MM.1S (cell line): ENCODE measurements at regions not wholly inside any gene's neighbourhood (a gene's known extent, or its start where the extent isn't known, plus 50 kb on each side); places are given as distances from the start of the nearest gene placed in this dataset.

Experiments
- DNase-seq: peaks from one replicate; pipeline ENCODE4 v3.0.0-alpha.2; 2015
- H2AFZ ChIP-seq: fragments of 300-600 bp; sonication (generic); 2 replicates; pipeline ENCODE4 v1.6.0; 2016; ENCODE audit warnings: antibody characterized with exemption, low read length
- H3F3A ChIP-seq: fragments of 300-600 bp; sonication (generic); 2 replicates; pipeline ENCODE4 v1.6.1; 2016; ENCODE audit warnings: mild to moderate bottlenecking, antibody characterized with exemption, low read length, moderate library complexity, mixed read lengths; ENCODE audit not compliant: insufficient read depth
- H3K27ac ChIP-seq: fragments of 300-600 bp; sonication (generic); 2 replicates; pipeline ENCODE4 v1.5.1; 2016; ENCODE audit warnings: mild to moderate bottlenecking, low read length
- H3K27me3 ChIP-seq: fragments of 300-600 bp; sonication (generic); replicated peaks from 2 replicates; pipeline ENCODE4 v1.6.0; 2016; ENCODE audit warnings: low read length; ENCODE audit not compliant: insufficient read depth
- H3K36me3 ChIP-seq: fragments of 300-600 bp; sonication (generic); replicated peaks from 2 replicates; pipeline ENCODE4 v1.6.1; 2016; ENCODE audit warnings: mild to moderate bottlenecking, low read length, mixed read lengths; ENCODE audit not compliant: insufficient read depth
- H3K4me1 ChIP-seq: fragments of 300-600 bp; sonication (generic); 2 replicates; pipeline ENCODE4 v1.6.1; 2016; ENCODE audit warnings: low read length, mixed read lengths
- H3K4me2 ChIP-seq: fragments of 300-600 bp; sonication (generic); 2 replicates; pipeline ENCODE4 v1.6.0; 2016; ENCODE audit warnings: low read depth, low read length
- H3K4me3 ChIP-seq: fragments of 300-600 bp; sonication (generic); 2 replicates; pipeline ENCODE4 v1.5.1; 2016; ENCODE audit warnings: low read length, mixed read lengths
- H3K79me2 ChIP-seq: fragments of 300-600 bp; sonication (generic); 2 replicates; pipeline ENCODE4 v1.6.1; 2016; ENCODE audit warnings: mixed run types, low read length, mixed read lengths
- H3K9ac ChIP-seq: fragments of 300-600 bp; sonication (generic); 2 replicates; pipeline ENCODE4 v1.6.1; 2016; ENCODE audit warnings: low read length, mixed read lengths
- H3K9me2 ChIP-seq: fragments of 300-600 bp; sonication (generic); replicated peaks from 2 replicates; pipeline ENCODE4 v1.6.1; 2016; ENCODE audit warnings: mild to moderate bottlenecking, low read length, mixed read lengths; ENCODE audit not compliant: insufficient read depth
- H3K9me3 ChIP-seq: fragments of 300-600 bp; sonication (generic); replicated peaks from 2 replicates; pipeline ENCODE4 v1.6.1; 2016; ENCODE audit warnings: mild to moderate bottlenecking, low read length, mixed read lengths; ENCODE audit not compliant: insufficient read depth
- H4K20me1 ChIP-seq: fragments of 300-600 bp; sonication (generic); 2 replicates; pipeline ENCODE4 v1.6.1; 2016; ENCODE audit warnings: mild to moderate bottlenecking, low read length, moderate library complexity, mixed read lengths; ENCODE audit not compliant: insufficient read depth
- EZH2 ChIP-seq: fragments of 300-600 bp; sonication (generic); optimal IDR thresholded peaks from 2 replicates; pipeline ENCODE3; 2017; ENCODE audit warnings: low read depth, mild to moderate bottlenecking, antibody characterized with exemption, low read length, mixed read lengths
- EZH2phosphoT487 ChIP-seq: fragments of 300-600 bp; sonication (generic); IDR thresholded peaks from 2 replicates; pipeline ENCODE4 v1.6.1; 2018; ENCODE audit warnings: antibody characterized with exemption, low read length
- TF ChIP-seq, protein P1 (sequence below): fragments of 300-600 bp; sonication (generic); IDR thresholded peaks from 2 replicates; pipeline ENCODE4 v1.5.1; 2016; ENCODE audit warnings: antibody characterized with exemption, low read length, mixed read lengths

DNA sequence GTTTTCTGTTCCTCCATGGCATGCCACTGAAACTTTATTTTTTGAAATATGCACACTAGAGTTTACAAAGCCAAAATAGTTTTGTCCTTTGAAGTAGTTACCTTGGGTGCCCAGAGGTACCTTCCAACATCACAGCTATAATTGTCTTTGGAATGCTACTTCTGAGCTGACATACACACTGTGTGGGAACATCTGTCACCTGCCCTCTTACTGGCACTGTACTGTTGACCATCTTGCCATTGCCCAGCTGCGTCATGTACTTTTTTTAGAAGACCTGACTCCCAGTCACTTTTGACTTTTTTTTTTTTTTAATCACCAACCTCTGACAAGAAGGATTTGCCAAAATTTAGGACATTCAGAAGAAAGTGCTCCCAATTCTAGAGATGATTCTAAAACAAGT lies 200.5 kb upstream of the CXorf66 start:
- no peak overlapping the region for H3K27ac ChIP-seq
- no peaks in the 10 kb centered on the region for H4K20me1 ChIP-seq
- no peaks in the 10 kb centered on the region for H3K4me1 ChIP-seq
- no peak overlapping the region for H3K9ac ChIP-seq
- no peaks in the 10 kb centered on the region for H3K79me2 ChIP-seq
- H3F3A ChIP-seq, result no peaks in the 10 kb centered on the region
- no peaks in the 10 kb centered on the region for H3K9me3 ChIP-seq
- no peak for DNase-seq
- H3K9me2 ChIP-seq, result no peaks in the 10 kb centered on the region
- no peak overlapping the region for H3K4me2 ChIP-seq
- no peak overlapping the region for H3K4me3 ChIP-seq
- H3K36me3 ChIP-seq, result no peaks in the 10 kb centered on the region
- no peaks in the 10 kb centered on the region for H3K27me3 ChIP-seq
- H2AFZ ChIP-seq, result no peak overlapping the region
- TF ChIP-seq, protein P1, sequence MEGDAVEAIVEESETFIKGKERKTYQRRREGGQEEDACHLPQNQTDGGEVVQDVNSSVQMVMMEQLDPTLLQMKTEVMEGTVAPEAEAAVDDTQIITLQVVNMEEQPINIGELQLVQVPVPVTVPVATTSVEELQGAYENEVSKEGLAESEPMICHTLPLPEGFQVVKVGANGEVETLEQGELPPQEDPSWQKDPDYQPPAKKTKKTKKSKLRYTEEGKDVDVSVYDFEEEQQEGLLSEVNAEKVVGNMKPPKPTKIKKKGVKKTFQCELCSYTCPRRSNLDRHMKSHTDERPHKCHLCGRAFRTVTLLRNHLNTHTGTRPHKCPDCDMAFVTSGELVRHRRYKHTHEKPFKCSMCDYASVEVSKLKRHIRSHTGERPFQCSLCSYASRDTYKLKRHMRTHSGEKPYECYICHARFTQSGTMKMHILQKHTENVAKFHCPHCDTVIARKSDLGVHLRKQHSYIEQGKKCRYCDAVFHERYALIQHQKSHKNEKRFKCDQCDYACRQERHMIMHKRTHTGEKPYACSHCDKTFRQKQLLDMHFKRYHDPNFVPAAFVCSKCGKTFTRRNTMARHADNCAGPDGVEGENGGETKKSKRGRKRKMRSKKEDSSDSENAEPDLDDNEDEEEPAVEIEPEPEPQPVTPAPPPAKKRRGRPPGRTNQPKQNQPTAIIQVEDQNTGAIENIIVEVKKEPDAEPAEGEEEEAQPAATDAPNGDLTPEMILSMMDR, result no peak
- TF ChIP-seq EZH2 (no peak), EZH2phosphoT487 (no peak)

DNA sequence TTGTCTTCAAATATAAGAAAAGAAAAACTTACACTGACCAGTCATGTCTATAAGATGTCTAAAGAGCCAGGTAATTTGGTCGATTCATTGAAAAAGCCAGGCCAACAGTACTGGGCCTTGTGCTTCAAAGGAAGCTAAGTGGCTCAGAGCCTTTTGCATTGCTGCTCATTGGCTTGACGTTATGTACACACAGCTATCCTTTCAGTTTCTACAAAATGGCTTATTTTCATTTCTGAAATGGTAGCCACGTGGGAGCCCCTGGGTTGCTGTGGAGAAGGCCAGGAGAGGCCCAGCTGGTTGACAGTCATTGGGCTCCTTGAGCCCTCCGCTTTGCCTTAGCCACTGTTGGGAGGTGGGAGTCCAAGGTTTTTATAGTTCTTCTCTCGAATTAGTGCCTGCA lies 199.1 kb upstream of the CXorf66 start:
- no peak for TF ChIP-seq EZH2
- no peak for TF ChIP-seq EZH2phosphoT487
- TF ChIP-seq, protein P1, result no peak
- Histone ChIP-seq H3K27me3 (no peaks in the 10 kb centered on the region), H3K4me2 (no peak overlapping the region), H3K4me1 (no peaks in the 10 kb centered on the region), H3K9me3 (no peaks in the 10 kb centered on the region), H3K9me2 (no peaks in the 10 kb centered on the region), H3K27ac (no peak overlapping the region), H3K36me3 (no peaks in the 10 kb centered on the region), H3K4me3 (no peak overlapping the region), H4K20me1 (no peaks in the 10 kb centered on the region), H3K79me2 (no peaks in the 10 kb centered on the region), H3F3A (no peaks in the 10 kb centered on the region), H3K9ac (no peak overlapping the region), H2AFZ (no peak overlapping the region)
- DNase-seq, result peak; percentile 34

DNA sequence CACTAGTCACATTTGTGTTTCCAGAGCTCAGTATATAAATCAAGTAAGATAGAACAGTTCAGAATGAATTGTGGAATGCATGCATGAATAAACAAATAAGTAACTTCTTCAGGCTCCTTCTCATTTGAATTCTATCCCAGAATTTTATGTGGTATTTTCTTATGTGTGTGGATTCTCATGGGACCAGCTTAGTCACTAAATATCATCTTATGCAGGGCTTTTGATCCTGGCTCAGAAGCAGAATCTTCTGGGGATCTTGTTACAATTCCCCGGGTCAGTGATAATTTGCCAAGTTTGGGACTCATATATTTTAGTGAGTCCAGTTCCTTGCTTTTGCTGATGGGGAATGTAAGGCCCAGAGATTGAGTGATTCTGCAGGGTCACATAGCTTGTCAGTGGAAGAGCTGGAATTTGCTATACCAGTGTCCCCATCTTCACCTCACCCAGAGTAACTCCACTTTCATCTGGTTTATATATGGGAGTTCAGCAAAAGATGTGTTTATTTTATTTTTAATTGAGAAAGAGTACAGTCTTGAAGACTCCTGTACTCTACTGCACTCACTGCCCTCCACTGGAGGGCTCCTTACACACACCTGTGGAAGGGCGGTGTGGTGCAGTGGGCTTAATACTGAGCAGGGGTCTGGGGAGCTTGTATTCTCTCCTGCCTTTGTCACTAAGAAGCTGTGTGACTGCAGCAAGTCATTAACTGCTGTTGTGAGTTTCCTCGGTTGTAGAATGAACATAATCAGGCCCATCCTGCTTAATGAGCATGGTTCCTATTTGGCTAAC lies 198.2 kb upstream of the CXorf66 start:
- no peaks in the 10 kb centered on the region for H3K79me2 ChIP-seq
- TF ChIP-seq EZH2 (no peak), EZH2phosphoT487 (no peak)
- TF ChIP-seq, protein P1, result no peak
- H2AFZ ChIP-seq, result no peak overlapping the region
- no peaks in the 10 kb centered on the region for H4K20me1 ChIP-seq
- no peaks in the 10 kb centered on the region for H3K4me1 ChIP-seq
- DNase-seq, result no peak
- H3K9ac ChIP-seq, result no peak overlapping the region
- H3K36me3 ChIP-seq, result no peaks in the 10 kb centered on the region
- no peaks in the 10 kb centered on the region for H3F3A ChIP-seq
- no peak overlapping the region for H3K27ac ChIP-seq
- H3K4me3 ChIP-seq, result no peak overlapping the region
- no peaks in the 10 kb centered on the region for H3K9me2 ChIP-seq
- no peaks in the 10 kb centered on the region for H3K27me3 ChIP-seq
- no peaks in the 10 kb centered on the region for H3K9me3 ChIP-seq
- no peak overlapping the region for H3K4me2 ChIP-seq
